ENCODE measurements at regions not wholly inside any gene's neighbourhood (a gene's known extent, or its start where the extent isn't known, plus 50 kb on each side); places are given as distances from the start of the nearest gene placed in this dataset.

DNA sequence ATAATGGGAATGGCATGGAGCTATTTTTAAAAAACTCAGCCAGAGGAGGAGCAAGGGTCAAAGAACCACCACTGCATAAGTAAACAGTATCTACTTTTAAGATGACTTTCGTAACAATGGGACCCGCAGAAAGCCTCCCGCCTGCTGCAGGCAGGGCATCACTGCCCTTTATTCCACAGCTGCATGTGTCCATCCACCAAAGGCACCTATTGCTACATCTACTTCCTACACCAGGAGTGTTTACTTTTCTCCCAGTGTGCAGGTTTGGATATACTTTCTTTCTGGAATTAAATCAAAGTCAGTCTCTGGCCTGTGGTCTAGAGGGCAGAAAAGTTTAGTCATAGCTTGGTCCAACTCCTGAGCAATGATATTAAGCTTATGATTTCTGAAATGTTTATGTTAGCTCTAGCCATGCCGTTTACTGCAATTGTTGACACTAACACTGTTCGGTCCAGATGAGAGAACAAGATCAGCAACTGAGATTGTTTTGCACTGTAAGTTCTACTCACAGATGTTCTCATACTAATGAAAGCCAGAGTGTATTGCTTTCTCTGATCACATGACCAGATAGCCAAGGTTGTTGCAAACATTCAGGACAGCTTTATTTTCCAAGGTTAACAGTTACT lies 391.5 kb downstream of the FGF10 start:
- WGBS (ENCODE audit: insufficient coverage), result 91% methylated on average over 5 of the region's 5 CpGs

GRCh38 chr5:43996221-43996620 lies 393.0 kb downstream of the FGF10 start:
- H3K27me3 Mint-ChIP-seq (ENCODE audit: low read depth in 3 of 3), result no peaks in the 10 kb centered on the region
- Histone ChIP-seq H3K36me3 (replicated peaks in 1 of 2; ENCODE audit: control insufficient read depth in 1 of 2, insufficient read depth in 2 of 2, low read length in 2 of 2) (no peaks in the 10 kb centered on the region), H3K4me1 (ENCODE audit: control insufficient read depth in 1 of 2, insufficient read depth in 2 of 2, low read length in 2 of 2) (no peaks in the 10 kb centered on the region), H4K20me1 (ENCODE audit: insufficient read depth, low read length) (no peaks in the 10 kb centered on the region), H3K27me3 (ENCODE audit: control insufficient read depth in 2 of 2, insufficient read depth in 2 of 2, low read length in 2 of 2) (no peaks in the 10 kb centered on the region), H3K4me3 (replicated peaks in 1 of 3; ENCODE audit: low read depth in 2 of 3, low read length in 3 of 3) (no peak overlapping the region), H3K27ac (ENCODE audit: low read depth in 1 of 2, low read length in 2 of 2) (no peak overlapping the region), H3K9ac (ENCODE audit: insufficient read depth, low read length, poor library complexity, severe bottlenecking) (no peak overlapping the region), H3K4me2 (replicated peaks; ENCODE audit: extremely low read depth, low read length, poor library complexity, severe bottlenecking) (no peak overlapping the region), H2AFZ (ENCODE audit: insufficient read depth, low read depth, low read length, poor library complexity, severe bottlenecking) (no peak overlapping the region), H3K9me3 (replicated peaks in 1 of 2; ENCODE audit: control insufficient read depth in 1 of 2, insufficient read depth in 1 of 2, low read length in 2 of 2) (peaks cover 7 to 35% of the 10 kb centered on the region in 2 donors), H3K79me2 (ENCODE audit: insufficient read depth, low read length) (no peaks in the 10 kb centered on the region)
- no peaks in the 10 kb centered on the region for H3K36me3 Mint-ChIP-seq
- DNase-seq, result no peak
- intact Hi-C loops (cut with micrococcal nuclease), result no loop called here
- H3K9me3 Mint-ChIP-seq, result peaks cover 0 to 3% (median 0%) of the 10 kb centered on the region in 7 donors
- no peak for TF ChIP-seq CTCF (IDR thresholded peaks at IDR 0.05)
- H3K4me1 Mint-ChIP-seq, result no peaks in the 10 kb centered on the region
- no peak overlapping the region for H3K27ac Mint-ChIP-seq
- no CpG with 5 or more reads among the region's 2 CpGs for WGBS (ENCODE audit: insufficient coverage)
- no peak overlapping the region for H3K4me3 Mint-ChIP-seq

More for the DNA sequence above, 391.5 kb downstream of the FGF10 start:
- Histone ChIP-seq H3K9ac (ENCODE audit: insufficient read depth, low read length, poor library complexity, severe bottlenecking) (no peak overlapping the region), H3K27ac (ENCODE audit: low read depth in 1 of 2, low read length in 2 of 2) (no peak overlapping the region), H3K36me3 (replicated peaks in 1 of 2; ENCODE audit: control insufficient read depth in 1 of 2, insufficient read depth in 2 of 2, low read length in 2 of 2) (no peaks in the 10 kb centered on the region), H3K4me2 (replicated peaks; ENCODE audit: extremely low read depth, low read length, poor library complexity, severe bottlenecking) (no peak overlapping the region), H4K20me1 (ENCODE audit: insufficient read depth, low read length) (no peaks in the 10 kb centered on the region), H3K4me3 (replicated peaks in 1 of 3; ENCODE audit: low read depth in 2 of 3, low read length in 3 of 3) (no peak overlapping the region), H3K4me1 (ENCODE audit: control insufficient read depth in 1 of 2, insufficient read depth in 2 of 2, low read length in 2 of 2) (no peaks in the 10 kb centered on the region), H3K9me3 (replicated peaks in 1 of 2; ENCODE audit: control insufficient read depth in 1 of 2, insufficient read depth in 1 of 2, low read length in 2 of 2) (peaks cover 6 to 31% of the 10 kb centered on the region in 2 donors), H3K79me2 (ENCODE audit: insufficient read depth, low read length) (no peaks in the 10 kb centered on the region), H2AFZ (ENCODE audit: insufficient read depth, low read depth, low read length, poor library complexity, severe bottlenecking) (no peak overlapping the region), H3K27me3 (ENCODE audit: control insufficient read depth in 2 of 2, insufficient read depth in 2 of 2, low read length in 2 of 2) (no peaks in the 10 kb centered on the region)
- DNase-seq, result no peak
- Mint-ChIP-seq H3K4me1 (no peaks in the 10 kb centered on the region), H3K9me3 (peaks cover 0 to 2% (median 1%) of the 10 kb centered on the region in 7 donors), H3K4me3 (no peak overlapping the region), H3K36me3 (no peaks in the 10 kb centered on the region), H3K27ac (no peak overlapping the region), H3K27me3 (ENCODE audit: low read depth in 3 of 3) (no peaks in the 10 kb centered on the region)
- intact Hi-C loops (cut with micrococcal nuclease), result no loop called here
- no peak for TF ChIP-seq CTCF (IDR thresholded peaks at IDR 0.05)
